H1 (cell line): ENCODE measurements at regions not wholly inside any gene's neighbourhood (a gene's known extent, or its start where the extent isn't known, plus 50 kb on each side); places are given as distances from the start of the nearest gene placed in this dataset.

ENCODE experiments used
- CREB1 ChIP-seq: IDR thresholded peaks from 2 replicates; pipeline ENCODE4 v1.6.1; 2012; ENCODE audit warnings: inconsistent platforms
- EP300 ChIP-seq, 2 experiments: IDR thresholded peaks; 1 replicate in 1 of 2; 2 replicates in 1 of 2; pipeline ENCODE4 v1.6.1; 2011 to 2012; ENCODE audit warnings: low read depth in 2 of 2, low read length in 2 of 2, mild to moderate bottlenecking in 2 of 2, borderline replicate concordance in 1 of 2, inconsistent platforms in 1 of 2, moderate library complexity in 1 of 2
- FOSL1 ChIP-seq: IDR thresholded peaks from 2 replicates; pipeline ENCODE4 v1.6.1; 2011; ENCODE audit warnings: mild to moderate bottlenecking, low read depth, low read length, moderate library complexity; ENCODE audit not compliant: insufficient read depth
- KDM1A ChIP-seq: fragments of 200-600, 300-600 bp; sonication (generic); IDR thresholded peaks from 2 replicates; pipeline ENCODE4 v1.7.1; 2016; ENCODE audit warnings: mild to moderate bottlenecking, low read length, borderline replicate concordance
- POLR2A ChIP-seq, 2 experiments: IDR thresholded peaks; 1 replicate in 1 of 2; 2 replicates in 1 of 2; pipeline ENCODE4 v1.6.1; 2011; ENCODE audit warnings: low read depth in 2 of 2, low read length in 2 of 2, mild to moderate bottlenecking in 2 of 2; ENCODE audit errors: control extremely low read depth in 1 of 2
- POLR2AphosphoS5 ChIP-seq: IDR thresholded peaks from 2 replicates; pipeline ENCODE4 v1.6.1; 2011; ENCODE audit warnings: low read depth, low read length
- RBBP5 ChIP-seq: IDR thresholded peaks from 2 replicates; pipeline ENCODE4 v1.7.1; 2012; ENCODE audit warnings: low read depth, mild to moderate bottlenecking, inconsistent platforms, low read length, moderate library complexity, borderline replicate concordance
- TAF1 ChIP-seq: IDR thresholded peaks from 2 replicates; pipeline ENCODE4 v1.6.1; 2011; ENCODE audit warnings: mild to moderate bottlenecking, low read depth, low read length
- YY1 ChIP-seq: IDR thresholded peaks from 2 replicates; pipeline ENCODE4 v1.6.1; 2011; ENCODE audit warnings: low read depth, mild to moderate bottlenecking, low read length
- ZNF274 ChIP-seq: IDR thresholded peaks from 2 replicates; pipeline ENCODE4 v1.7.0; 2012; ENCODE audit warnings: low read length, borderline replicate concordance; ENCODE audit errors: extremely low read depth
- TF ChIP-seq, protein P1 (sequence below), 3 experiments: IDR thresholded peaks; 1 replicate in 2 of 3; 2 replicates in 1 of 3; pipeline versions ENCODE4 v1.5.1 to v1.6.1; 2011; ENCODE audit warnings: low read length in 3 of 3, mild to moderate bottlenecking in 3 of 3, inconsistent platforms in 2 of 3, low read depth in 1 of 3, moderate library complexity in 1 of 3; ENCODE audit not compliant: insufficient read depth in 1 of 3; ENCODE audit errors: control extremely low read depth in 1 of 3
- TF ChIP-seq, protein P2 (sequence below): IDR thresholded peaks from 2 replicates; pipeline ENCODE4 v1.6.1; 2012; ENCODE audit warnings: low read length, inconsistent platforms

DNA sequence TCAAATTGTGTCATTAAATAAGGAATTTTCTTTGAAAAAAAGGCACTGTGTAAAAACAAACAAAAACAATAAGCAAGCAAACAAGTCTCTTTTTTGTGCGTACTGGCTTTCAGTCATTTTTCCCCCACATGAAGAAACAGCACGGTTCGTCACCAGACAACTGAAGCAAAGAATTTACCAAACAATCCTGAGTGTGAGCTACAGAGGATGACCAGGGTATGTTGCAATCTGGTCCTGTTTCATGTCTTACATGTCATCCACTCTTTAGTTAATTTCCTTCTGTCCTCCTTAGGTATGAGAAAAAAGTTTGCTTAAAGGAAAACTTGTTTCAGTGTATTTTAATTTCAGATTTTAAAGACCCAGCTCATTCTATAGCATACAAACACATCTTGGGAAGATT lies 1080.7 kb upstream of the NUDT12 start:
- no peak for TF ChIP-seq TAF1
- TF ChIP-seq, protein P1, sequence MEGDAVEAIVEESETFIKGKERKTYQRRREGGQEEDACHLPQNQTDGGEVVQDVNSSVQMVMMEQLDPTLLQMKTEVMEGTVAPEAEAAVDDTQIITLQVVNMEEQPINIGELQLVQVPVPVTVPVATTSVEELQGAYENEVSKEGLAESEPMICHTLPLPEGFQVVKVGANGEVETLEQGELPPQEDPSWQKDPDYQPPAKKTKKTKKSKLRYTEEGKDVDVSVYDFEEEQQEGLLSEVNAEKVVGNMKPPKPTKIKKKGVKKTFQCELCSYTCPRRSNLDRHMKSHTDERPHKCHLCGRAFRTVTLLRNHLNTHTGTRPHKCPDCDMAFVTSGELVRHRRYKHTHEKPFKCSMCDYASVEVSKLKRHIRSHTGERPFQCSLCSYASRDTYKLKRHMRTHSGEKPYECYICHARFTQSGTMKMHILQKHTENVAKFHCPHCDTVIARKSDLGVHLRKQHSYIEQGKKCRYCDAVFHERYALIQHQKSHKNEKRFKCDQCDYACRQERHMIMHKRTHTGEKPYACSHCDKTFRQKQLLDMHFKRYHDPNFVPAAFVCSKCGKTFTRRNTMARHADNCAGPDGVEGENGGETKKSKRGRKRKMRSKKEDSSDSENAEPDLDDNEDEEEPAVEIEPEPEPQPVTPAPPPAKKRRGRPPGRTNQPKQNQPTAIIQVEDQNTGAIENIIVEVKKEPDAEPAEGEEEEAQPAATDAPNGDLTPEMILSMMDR (IDR thresholded peaks at IDR 0.05; ENCODE audit: control extremely low read depth in 1 of 3, insufficient read depth in 1 of 3, low read depth in 1 of 3, low read length in 3 of 3) = no peak
- no peak for TF ChIP-seq YY1
- TF ChIP-seq RBBP5 = no peak
- TF ChIP-seq CREB1 = no peak
- TF ChIP-seq FOSL1 = no peak
- TF ChIP-seq KDM1A = no peak
- no peak for TF ChIP-seq ZNF274
- TF ChIP-seq, protein P2, sequence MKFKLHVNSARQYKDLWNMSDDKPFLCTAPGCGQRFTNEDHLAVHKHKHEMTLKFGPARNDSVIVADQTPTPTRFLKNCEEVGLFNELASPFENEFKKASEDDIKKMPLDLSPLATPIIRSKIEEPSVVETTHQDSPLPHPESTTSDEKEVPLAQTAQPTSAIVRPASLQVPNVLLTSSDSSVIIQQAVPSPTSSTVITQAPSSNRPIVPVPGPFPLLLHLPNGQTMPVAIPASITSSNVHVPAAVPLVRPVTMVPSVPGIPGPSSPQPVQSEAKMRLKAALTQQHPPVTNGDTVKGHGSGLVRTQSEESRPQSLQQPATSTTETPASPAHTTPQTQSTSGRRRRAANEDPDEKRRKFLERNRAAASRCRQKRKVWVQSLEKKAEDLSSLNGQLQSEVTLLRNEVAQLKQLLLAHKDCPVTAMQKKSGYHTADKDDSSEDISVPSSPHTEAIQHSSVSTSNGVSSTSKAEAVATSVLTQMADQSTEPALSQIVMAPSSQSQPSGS = no peak
- TF ChIP-seq EP300 (IDR thresholded peaks at IDR 0.05; ENCODE audit: borderline replicate concordance in 1 of 2, low read depth in 2 of 2, low read length in 2 of 2) = no peak
- no peak for TF ChIP-seq POLR2AphosphoS5
- no peak for TF ChIP-seq POLR2A (IDR thresholded peaks at IDR 0.05; ENCODE audit: control extremely low read depth in 1 of 2, low read depth in 2 of 2, low read length in 2 of 2)
